DLD1 (cell line): ENCODE measurements at regions not wholly inside any gene's neighbourhood (a gene's known extent, or its start where the extent isn't known, plus 50 kb on each side); places are given as distances from the start of the nearest gene placed in this dataset.
"Not testable (repeated sequence)": the region's sequence is repeated elsewhere in the genome, so short reads cannot be mapped to it uniquely, and the experiment has no call there.

Experiments used
- in situ Hi-C: cut with HindIII; loops from 2 replicates; pipeline ENCODE4 v1.10.0; 2017; ENCODE audit warnings: low sequenced_read_pairs

DNA sequence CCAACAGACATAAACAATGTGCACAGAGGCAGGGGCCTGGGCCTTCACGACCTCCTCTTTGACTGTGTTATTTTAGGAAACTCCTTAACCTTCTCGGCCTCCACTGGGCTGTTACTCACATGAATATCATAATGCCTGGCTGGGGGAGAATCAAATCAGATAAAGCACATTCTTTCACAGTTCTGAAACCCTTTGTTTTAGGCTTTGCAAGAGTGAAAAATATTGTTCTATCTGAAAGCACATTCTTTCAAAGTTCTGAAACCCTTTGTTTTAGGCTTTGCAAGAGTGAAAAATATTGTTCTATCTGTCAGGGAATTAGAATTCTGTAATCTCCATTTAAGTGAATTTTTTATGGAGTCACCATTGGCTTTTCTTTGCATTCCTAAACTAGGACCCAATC lies 50.7 kb upstream of the SYNDIG1 start:
- in situ Hi-C loops = no loop called here

- in situ Hi-C loops = no loop called here
Measured at GRCh38 chr20:24417485-24417884, 51.9 kb upstream of the SYNDIG1 start.

GRCh38 chr20:24415444-24415843 lies 54.0 kb upstream of the SYNDIG1 start:
- in situ Hi-C loops = not testable (repeated sequence)

DNA sequence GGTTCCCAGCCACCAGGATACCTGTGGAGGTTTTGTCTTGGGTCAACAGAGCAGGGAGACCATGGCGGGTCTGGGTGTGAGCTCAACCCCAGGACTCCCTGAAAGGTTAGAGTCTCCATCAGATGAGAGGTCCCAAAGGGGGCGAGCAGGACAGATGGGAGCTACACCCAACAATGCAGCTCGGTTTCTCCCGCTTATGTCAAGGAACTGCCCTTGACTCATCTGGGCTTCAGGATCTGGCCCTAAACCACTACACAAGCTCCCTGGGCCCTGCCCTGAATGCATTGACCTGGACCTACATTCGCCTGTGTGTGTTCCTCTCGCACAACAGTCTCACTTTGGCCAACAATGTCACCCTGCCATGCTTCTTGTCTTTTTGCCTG lies 57.6 kb upstream of the SYNDIG1 start:
- in situ Hi-C loops = no loop called here

- in situ Hi-C loops = no loop called here
Measured at GRCh38 chr20:24411003-24411833, 58.2 kb upstream of the SYNDIG1 start.

DNA sequence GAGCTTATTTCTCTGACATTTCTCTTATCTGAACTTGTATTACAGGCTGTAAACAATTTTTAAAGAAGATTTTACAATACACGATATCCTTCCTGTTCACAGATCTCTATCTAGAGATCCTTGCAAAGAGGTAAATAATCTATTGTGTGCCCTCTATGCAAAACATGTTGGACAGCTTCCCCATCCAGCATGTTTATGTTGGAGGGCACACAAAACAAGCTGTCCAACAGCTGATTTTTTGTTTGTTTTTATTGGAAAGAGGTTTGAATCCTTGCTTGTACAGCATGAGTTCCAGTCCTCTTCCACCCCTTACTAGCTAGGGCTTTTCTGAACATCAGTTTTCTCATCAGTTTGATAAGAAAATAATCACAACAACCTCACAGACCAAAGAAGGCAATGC lies 62.3 kb upstream of the SYNDIG1 start:
- in situ Hi-C loops = no loop called here

DNA sequence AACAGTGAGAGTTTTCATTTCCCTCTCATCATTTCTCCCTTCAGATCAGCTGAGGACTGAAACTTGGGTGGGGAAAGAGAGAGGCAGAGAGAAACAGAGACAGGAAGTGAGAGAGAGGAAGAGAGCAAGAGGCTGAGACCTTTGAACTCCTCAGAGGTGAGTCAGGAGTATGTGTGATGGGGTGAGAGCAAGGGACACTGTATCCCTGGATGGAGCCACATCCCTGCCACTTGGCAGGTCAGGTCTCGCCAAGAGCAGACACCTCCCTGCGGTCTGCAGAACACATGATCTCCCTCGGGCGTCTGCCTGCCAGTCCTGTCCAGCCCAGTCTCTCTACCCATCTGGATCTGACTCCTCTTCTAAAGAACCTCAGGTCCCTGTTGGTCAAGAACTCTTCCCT lies 62.7 kb upstream of the SYNDIG1 start:
- in situ Hi-C loops = no loop called here

DNA sequence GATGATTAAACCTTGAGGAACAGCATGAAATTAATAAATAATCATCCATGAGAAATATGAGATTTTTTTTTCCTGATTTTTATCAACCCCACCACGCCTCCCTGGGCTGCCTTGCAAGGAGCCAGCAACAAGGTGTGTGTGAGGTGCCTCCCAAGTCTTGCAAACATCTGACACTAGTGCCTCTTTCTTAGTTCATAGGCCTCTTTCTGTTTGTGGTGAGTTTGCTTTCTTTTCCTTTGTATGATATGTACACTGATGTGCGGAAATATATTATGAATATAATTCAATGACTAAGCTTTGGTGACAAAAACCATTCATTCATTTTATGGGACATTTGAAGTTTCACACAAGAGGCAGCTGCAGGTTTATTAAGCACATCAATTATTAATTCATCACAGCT lies 63.2 kb upstream of the SYNDIG1 start:
- in situ Hi-C loops = no loop called here

- in situ Hi-C loops = no loop called here
Measured at GRCh38 chr20:24405810-24406209, 63.6 kb upstream of the SYNDIG1 start.

DNA sequence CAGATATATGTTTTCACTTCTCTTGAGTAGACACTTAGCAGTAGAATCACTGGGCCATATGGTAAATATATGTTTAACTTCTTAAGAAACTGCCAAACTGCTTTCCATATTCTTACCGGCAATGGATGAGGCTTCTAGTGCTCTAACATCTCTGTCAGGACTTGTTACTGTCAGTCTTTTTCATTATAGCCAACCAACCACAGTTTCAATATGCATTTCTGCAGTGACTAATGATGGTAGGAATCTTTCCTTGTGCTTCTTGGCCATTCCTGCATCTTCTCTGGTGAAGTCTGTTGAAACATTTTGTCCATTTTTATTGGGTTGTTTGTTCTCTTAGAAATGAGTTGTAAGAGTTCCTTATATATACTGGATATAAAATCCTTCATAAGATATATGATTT lies 66.0 kb upstream of the SYNDIG1 start:
- in situ Hi-C loops = no loop called here

GRCh38 chr20:24402188-24402587 lies 67.2 kb upstream of the SYNDIG1 start:
- in situ Hi-C loops = no loop called here

DNA sequence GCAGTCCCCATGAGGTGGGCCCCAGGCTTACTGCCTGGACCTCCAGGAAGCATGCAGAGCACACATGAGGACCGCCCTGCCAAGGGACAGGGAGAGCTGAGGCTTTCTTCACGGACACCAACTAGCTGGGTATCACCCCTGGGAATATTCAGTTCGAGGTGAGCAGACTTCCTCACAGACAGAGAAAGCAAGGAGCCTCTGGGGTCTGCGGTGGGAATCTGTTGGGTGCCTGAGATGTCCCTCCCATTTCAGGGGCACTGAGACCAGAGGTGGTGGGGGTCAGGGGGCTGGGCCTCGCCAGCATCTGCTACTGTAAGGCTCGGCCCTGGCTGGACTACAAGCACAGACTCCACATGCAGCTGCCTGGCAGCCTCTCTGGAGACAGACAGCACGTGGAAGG lies 74.3 kb upstream of the SYNDIG1 start:
- in situ Hi-C loops = no loop called here

DNA sequence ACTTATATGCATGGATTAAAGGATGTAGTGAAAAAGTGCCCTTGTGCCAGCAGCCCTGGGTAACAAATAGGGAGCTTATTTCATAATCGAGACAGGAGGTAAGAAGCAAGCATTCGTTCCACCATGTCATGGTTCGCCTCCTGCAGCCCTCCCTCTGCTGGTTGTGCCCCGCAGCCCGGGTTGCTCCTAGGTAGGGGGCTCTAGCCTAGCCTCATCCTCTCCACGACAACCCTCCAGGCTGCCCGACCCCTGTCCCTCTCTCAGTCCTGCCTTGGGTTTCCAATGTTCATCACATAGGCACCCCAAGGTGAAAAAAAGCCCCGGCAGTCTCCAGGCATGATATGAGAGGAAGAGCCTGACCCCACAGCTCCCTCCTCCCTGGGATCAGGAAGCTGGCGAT lies 75.5 kb upstream of the SYNDIG1 start:
- in situ Hi-C loops = no loop called here

- in situ Hi-C loops = no loop called here
Measured at GRCh38 chr20:24392612-24393011, 76.8 kb upstream of the SYNDIG1 start.

GRCh38 chr20:24389686-24390085 lies 79.7 kb upstream of the SYNDIG1 start:
- in situ Hi-C loops = no loop called here

DNA sequence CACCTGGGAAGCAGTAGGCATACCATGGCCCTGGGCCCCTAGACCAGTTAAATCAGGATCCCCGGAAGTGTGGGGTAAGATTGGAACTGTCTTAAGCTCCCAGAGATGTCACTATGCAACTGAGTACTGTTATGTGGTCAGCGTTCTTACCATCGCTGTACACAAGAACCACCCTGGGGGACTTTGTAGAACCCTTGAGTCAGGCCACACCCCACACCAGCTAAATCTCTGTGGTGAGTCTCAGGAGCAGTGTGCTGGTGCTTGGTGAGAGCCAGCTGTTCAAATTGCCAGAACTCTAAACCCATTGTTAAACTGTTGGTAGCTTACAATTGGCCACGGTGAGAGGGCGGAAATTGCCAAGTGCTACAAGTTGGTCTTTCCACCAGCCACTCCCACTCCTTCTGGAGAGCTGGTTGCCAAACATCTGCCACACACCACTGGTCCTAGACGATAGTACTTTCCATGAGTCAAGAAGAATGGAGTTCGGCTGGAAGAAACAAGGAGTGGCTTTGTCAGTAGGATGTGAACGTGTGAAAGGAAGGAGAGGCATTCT lies 80.5 kb upstream of the SYNDIG1 start:
- in situ Hi-C loops = no loop called here

DNA sequence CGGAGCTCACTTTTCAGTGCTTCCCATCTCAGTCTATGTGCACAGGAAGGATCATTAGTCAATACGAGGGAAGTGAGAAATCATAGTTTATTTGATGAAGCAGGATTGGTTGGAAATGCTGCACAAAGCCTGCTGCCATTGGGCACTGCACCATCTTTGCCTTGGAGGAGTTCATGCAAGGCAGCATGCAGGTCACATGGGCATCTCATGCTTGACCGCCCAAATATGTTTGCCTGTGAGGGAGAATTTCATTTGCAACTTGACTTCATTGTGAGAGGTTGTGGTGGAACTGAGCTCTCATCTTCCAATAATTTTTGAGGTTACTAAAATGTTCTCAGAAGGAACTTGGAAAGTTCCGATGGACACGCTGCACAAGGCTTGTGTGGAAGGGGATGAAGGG lies 83.9 kb upstream of the SYNDIG1 start:
- in situ Hi-C loops = no loop called here

- in situ Hi-C loops = no loop called here
Measured at GRCh38 chr20:24384865-24385264, 84.6 kb upstream of the SYNDIG1 start.

- in situ Hi-C loops = no loop called here
Measured at GRCh38 chr20:24382743-24383142, 86.7 kb upstream of the SYNDIG1 start.

DNA sequence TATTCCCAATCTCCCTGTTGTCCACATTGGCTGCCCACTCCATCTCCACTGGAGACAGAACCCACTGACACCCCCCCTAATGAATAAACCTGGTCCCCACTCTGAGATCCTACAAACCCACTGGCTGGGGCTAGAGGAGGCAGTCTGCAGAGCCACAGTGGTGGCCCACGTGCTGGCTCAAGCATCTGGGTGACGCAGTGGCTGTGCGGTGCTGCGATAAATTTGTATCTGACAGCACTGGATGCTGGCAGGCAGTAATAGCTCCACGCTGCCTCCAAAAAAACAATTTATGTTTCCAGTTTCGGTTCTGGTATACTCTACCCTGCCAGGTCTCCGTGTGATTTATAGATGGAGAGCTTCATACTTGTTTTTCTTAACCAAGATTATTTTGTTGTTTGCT lies 87.1 kb upstream of the SYNDIG1 start:
- in situ Hi-C loops = no loop called here

- in situ Hi-C loops = no loop called here
Measured at GRCh38 chr20:24381886-24382285, 87.5 kb upstream of the SYNDIG1 start.

DNA sequence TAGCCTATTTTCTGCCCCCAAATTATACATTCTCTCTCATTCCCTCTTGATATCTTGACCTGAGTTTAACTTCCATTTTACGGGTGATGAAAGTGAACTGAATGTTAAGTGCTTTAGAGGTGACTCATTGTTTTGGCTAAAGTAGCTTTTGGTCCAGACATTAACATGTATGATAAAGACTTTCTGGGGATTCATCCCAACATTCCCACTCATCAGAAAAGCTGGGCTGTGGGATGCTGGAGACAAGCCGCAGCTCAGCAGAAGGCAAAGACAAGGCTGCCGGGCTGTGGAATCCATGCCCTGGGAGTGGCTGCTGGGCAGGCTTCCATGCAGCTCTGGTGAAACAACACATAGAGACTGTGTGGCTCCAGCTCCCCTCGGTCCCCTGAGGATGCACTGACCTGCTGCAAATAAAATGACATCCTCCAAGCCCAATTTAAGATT lies 89.9 kb upstream of the SYNDIG1 start:
- in situ Hi-C loops = no loop called here
